ENCODE measurements at regions not wholly inside any gene's neighbourhood (a gene's known extent, or its start where the extent isn't known, plus 50 kb on each side); places are given as distances from the start of the nearest gene placed in this dataset.
A peak's percentile ranks its signal among the peaks of the same experiment; 100 is the strongest.

DNA sequence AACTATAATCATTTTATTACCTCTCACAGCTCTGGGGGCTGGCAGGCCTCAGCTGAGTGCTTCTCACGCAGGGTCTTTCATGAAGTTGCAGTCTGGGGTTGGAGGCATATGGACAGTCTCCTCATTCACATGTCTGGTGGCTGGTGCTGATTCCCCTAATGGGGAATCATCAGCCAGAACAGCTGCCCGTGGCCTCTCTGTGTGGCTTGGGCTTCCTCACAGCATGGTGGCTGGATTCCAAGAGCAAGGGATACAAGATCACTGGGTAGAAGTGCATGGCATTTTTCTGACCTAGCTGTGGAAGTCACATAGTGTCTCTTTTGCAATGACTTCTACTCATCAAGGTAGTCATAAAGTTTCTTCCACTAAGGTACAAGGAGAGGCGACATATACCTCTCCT is 59.0 kb upstream of the LAPTM4A start:
- DNase-seq, result no peak

- DNase-seq, result no peak
Measured at GRCh38 chr2:20108655-20109396, 57.4 kb upstream of the LAPTM4A start.

- DNase-seq, result no peak
Measured at GRCh38 chr2:20107776-20108175, 56.3 kb upstream of the LAPTM4A start.

- no peak for DNase-seq
Measured at GRCh38 chr2:20107352-20107751, 55.9 kb upstream of the LAPTM4A start.

DNA sequence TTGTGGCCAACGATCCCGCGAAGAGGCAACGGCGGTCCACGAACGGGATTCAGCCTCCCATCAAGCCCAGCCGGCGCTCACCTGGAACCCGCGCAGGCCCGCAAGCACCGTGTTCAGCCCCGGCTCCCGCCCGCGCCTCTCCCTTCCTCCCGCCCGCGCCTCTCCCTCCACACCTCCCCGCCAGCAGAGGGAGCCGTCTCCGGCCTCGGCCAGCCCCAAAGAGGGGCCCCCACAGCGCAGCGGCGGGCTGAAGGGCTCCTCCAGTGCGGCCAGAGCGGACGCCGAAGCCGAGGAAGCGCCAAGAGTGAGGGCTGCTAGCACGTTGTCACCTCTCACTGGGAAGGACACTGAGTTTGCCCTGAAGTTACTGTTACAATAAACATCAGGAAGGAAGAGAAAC is 55.3 kb upstream of the LAPTM4A start:
- DNase-seq, result peak; percentile 11

GRCh38 chr2:20104900-20105545 is 53.6 kb upstream of the LAPTM4A start:
- no peak for DNase-seq

- DNase-seq, result no peak
Measured at GRCh38 chr2:20103530-20103929, 52.1 kb upstream of the LAPTM4A start.
